OCI-LY1 (cell line): ENCODE measurements at regions not wholly inside any gene's neighbourhood (a gene's known extent, or its start where the extent isn't known, plus 50 kb on each side); places are given as distances from the start of the nearest gene placed in this dataset.

Source experiments
- H2AFZ ChIP-seq: fragments of 200-600 bp; sonication (generic), shearing (Covaris generic); 2 replicates; pipeline ENCODE4 v1.6.0; 2014; ENCODE audit warnings: antibody characterized with exemption, mild to moderate bottlenecking, low read length
- H3F3A ChIP-seq: fragments of 200-600 bp; sonication (generic), shearing (Covaris generic); 2 replicates; pipeline ENCODE4 v1.6.0; 2014; ENCODE audit warnings: mild to moderate bottlenecking, antibody characterized with exemption, low read length, moderate library complexity; ENCODE audit not compliant: insufficient read depth
- H3K27ac ChIP-seq: fragments of 200-600 bp; sonication (generic); 2 replicates; pipeline ENCODE4 v1.5.1; 2014; ENCODE audit warnings: low read length, mixed run types, mild to moderate bottlenecking, low read depth; ENCODE audit not compliant: poor library complexity, severe bottlenecking
- H3K27me3 ChIP-seq: fragments of 200-600 bp; sonication (generic); 2 replicates; pipeline ENCODE4 v1.6.0; 2014; ENCODE audit warnings: antibody characterized with exemption, mild to moderate bottlenecking, low read length, moderate library complexity; ENCODE audit not compliant: insufficient read depth
- H3K36me3 ChIP-seq: fragments of 200-600 bp; sonication (generic); 2 replicates; pipeline ENCODE4 v1.6.1; 2014; ENCODE audit warnings: mild to moderate bottlenecking, antibody characterized with exemption, low read length, moderate library complexity, mixed read lengths; ENCODE audit not compliant: insufficient read depth
- H3K4me1 ChIP-seq: fragments of 200-600 bp; sonication (generic); 2 replicates; pipeline ENCODE4 v1.5.1; 2014; ENCODE audit warnings: mild to moderate bottlenecking, low read length, moderate library complexity; ENCODE audit not compliant: insufficient read depth, severe bottlenecking
- H3K4me2 ChIP-seq: fragments of 200-600 bp; sonication (generic), shearing (Covaris generic); 2 replicates; pipeline ENCODE4 v1.6.1; 2014; ENCODE audit warnings: low read length
- H3K4me3 ChIP-seq: fragments of 200-600 bp; sonication (generic); 2 replicates; pipeline ENCODE4 v1.5.1; 2014; ENCODE audit warnings: low read length, low read depth, mild to moderate bottlenecking, mixed read lengths; ENCODE audit not compliant: poor library complexity, severe bottlenecking
- H3K79me2 ChIP-seq: fragments of 200-600 bp; shearing (Covaris generic); 2 replicates; pipeline ENCODE4 v1.6.1; 2016; ENCODE audit warnings: mixed run types, low read length, mixed read lengths; ENCODE audit not compliant: insufficient read depth
- H3K9ac ChIP-seq: fragments of 200-600 bp; sonication (generic), shearing (Covaris generic); 2 replicates; pipeline ENCODE4 v1.6.1; 2014; ENCODE audit warnings: mild to moderate bottlenecking, low read length, mixed read lengths
- H3K9me2 ChIP-seq: fragments of 200-600 bp; sonication (generic), shearing (Covaris generic); 2 replicates; pipeline ENCODE4 v1.6.1; 2014; ENCODE audit warnings: low read depth, mild to moderate bottlenecking, low read length, mixed read lengths
- H3K9me3 ChIP-seq: fragments of 200-600 bp; shearing (Covaris generic); 2 replicates; pipeline ENCODE4 v1.6.1; 2014; ENCODE audit warnings: low read length, mixed read lengths
- H4K20me1 ChIP-seq: fragments of 200-600 bp; sonication (generic), shearing (Covaris generic); 2 replicates; pipeline ENCODE4 v1.6.0; 2016; ENCODE audit warnings: mild to moderate bottlenecking, low read length; ENCODE audit not compliant: insufficient read depth
- EZH2 ChIP-seq: fragments of 200-600 bp; sonication (generic), shearing (Covaris generic); IDR thresholded peaks from 2 replicates; pipeline ENCODE4 v1.8.0; 2017; ENCODE audit warnings: borderline replicate concordance, mixed run types, mild to moderate bottlenecking, antibody characterized with exemption, low read length, moderate library complexity, mixed read lengths
- TF ChIP-seq, protein P1 (sequence below): fragments of 200-600 bp; sonication (generic), shearing (Covaris generic); IDR thresholded peaks from 2 replicates; pipeline ENCODE4 v1.5.1; 2017; ENCODE audit warnings: mild to moderate bottlenecking, antibody characterized with exemption, low read length, moderate library complexity, mixed read lengths

DNA sequence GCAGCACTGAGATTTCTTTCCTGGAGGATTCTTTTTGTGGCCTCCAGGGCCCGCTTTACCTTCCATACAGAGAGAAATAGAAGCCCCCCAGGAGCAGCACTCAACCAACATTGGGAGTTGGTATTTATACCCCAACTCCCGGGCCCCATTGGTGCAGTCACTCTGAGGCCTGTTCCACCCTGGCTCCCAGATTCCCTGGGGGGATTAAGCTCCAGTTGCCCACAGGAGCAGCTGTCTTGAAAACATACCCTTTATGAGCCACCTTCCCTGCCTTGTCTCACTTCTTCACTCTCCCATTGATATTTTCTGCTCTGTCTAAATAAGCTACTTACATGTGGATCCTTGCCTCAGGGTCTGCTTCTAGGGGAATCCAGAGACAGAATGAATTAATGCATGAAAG is 167.8 kb downstream of the KATNIP start:
- no peaks in the 10 kb centered on the region for H3K9me3 ChIP-seq
- no peaks in the 10 kb centered on the region for H3K27me3 ChIP-seq
- H3K9me2 ChIP-seq = no peaks in the 10 kb centered on the region
- TF ChIP-seq, protein P1, sequence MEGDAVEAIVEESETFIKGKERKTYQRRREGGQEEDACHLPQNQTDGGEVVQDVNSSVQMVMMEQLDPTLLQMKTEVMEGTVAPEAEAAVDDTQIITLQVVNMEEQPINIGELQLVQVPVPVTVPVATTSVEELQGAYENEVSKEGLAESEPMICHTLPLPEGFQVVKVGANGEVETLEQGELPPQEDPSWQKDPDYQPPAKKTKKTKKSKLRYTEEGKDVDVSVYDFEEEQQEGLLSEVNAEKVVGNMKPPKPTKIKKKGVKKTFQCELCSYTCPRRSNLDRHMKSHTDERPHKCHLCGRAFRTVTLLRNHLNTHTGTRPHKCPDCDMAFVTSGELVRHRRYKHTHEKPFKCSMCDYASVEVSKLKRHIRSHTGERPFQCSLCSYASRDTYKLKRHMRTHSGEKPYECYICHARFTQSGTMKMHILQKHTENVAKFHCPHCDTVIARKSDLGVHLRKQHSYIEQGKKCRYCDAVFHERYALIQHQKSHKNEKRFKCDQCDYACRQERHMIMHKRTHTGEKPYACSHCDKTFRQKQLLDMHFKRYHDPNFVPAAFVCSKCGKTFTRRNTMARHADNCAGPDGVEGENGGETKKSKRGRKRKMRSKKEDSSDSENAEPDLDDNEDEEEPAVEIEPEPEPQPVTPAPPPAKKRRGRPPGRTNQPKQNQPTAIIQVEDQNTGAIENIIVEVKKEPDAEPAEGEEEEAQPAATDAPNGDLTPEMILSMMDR = no peak
- no peak for TF ChIP-seq EZH2
- no peaks in the 10 kb centered on the region for H3K4me1 ChIP-seq
- no peak overlapping the region for H3K9ac ChIP-seq
- H3K4me2 ChIP-seq = no peak overlapping the region
- no peak overlapping the region for H3K27ac ChIP-seq
- no peak overlapping the region for H3K4me3 ChIP-seq
- H2AFZ ChIP-seq = no peak overlapping the region
- no peaks in the 10 kb centered on the region for H4K20me1 ChIP-seq
- H3K79me2 ChIP-seq = no peaks in the 10 kb centered on the region
- H3F3A ChIP-seq = no peaks in the 10 kb centered on the region
- no peaks in the 10 kb centered on the region for H3K36me3 ChIP-seq

DNA sequence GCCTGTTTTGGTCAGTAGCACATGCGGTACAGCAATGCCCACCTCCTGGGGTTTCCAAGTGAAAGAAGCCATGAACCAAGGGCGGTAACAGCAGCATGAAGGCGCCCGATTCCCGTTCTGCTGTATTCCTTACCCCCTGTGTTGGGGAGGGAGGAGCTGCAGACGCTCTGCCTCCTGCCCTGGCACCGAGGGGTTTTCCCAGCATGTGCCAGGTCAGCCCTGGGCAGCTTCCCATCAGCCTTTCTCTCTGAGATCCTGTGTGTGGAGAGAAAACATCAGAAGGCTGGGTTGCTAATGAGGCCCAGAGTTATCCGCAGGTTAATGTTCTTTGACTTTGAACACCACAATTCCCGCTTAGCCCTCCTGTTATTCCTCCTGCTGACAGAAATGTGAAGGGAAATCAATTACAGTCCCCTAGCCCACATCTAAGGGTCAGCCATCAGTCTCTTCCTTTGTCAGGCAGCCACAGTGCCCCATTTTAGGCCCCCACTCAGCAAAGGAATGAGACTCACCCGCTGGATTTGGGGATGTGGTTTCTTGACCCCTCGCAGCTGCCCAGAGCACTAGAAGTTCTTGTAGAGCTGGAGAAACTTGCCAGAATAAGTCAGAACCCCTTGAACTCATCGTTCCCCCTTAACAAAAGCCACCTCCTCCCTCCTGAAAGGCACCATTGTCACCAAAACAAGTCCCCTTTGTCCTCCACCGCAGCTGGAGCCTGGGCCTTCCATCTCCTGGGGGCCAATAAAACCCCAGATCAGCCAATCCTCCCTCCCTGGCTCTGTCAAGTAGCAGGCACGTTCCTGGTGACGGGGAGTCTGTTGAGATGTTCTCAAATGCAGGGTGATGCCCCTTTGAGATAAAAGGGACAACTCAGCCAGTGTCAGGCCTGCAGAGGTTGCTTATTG is 168.5 kb downstream of the KATNIP start:
- Histone ChIP-seq H3K36me3 (no peaks in the 10 kb centered on the region), H3K4me2 (no peak overlapping the region), H3K27me3 (no peaks in the 10 kb centered on the region), H3K4me1 (no peaks in the 10 kb centered on the region), H3K9ac (no peak overlapping the region), H3F3A (no peaks in the 10 kb centered on the region), H3K9me3 (no peaks in the 10 kb centered on the region), H2AFZ (no peak overlapping the region), H3K27ac (no peak overlapping the region), H3K9me2 (no peaks in the 10 kb centered on the region), H3K4me3 (no peak overlapping the region), H4K20me1 (no peaks in the 10 kb centered on the region), H3K79me2 (no peaks in the 10 kb centered on the region)
- no peak for TF ChIP-seq EZH2
- TF ChIP-seq, protein P1 = no peak

DNA sequence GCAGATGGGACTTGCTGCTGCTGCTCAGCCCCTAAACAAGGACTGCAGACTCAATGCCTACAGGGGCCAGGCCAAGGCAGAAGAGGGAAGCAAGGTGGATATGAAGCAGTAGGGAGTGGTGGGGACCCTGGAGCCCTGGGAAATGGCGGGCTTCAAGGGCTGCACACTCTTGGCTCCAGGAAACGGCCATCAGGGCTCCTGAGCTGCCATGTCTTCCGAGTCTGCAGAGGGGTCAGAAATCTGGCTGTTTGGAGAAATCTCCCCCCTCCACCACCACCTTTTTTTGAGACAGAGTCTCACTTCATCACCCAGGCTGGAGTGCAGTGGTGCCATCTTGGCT is 169.1 kb downstream of the KATNIP start:
- Histone ChIP-seq H3K9me2 (no peaks in the 10 kb centered on the region), H2AFZ (no peak overlapping the region), H3K4me2 (no peak overlapping the region), H3K27me3 (no peaks in the 10 kb centered on the region), H3K4me1 (no peaks in the 10 kb centered on the region), H3K79me2 (no peaks in the 10 kb centered on the region), H4K20me1 (no peaks in the 10 kb centered on the region), H3K9me3 (no peaks in the 10 kb centered on the region), H3K36me3 (no peaks in the 10 kb centered on the region), H3F3A (no peaks in the 10 kb centered on the region), H3K9ac (no peak overlapping the region), H3K27ac (no peak overlapping the region), H3K4me3 (no peak overlapping the region)
- TF ChIP-seq, protein P1 = no peak
- no peak for TF ChIP-seq EZH2
